ENCODE measurements at regions not wholly inside any gene's neighbourhood (a gene's known extent, or its start where the extent isn't known, plus 50 kb on each side); places are given as distances from the start of the nearest gene placed in this dataset.

GRCh38 chr10:36170943-36171501 lies 528.9 kb upstream of the FZD8 start:
- H3K9ac ChIP-seq: no peak overlapping the region
- no peak overlapping the region for H3K27ac ChIP-seq
- H3K4me1 ChIP-seq: 0 out of 20 replicates have a peak, but pooled peaks cover 0 to 5% (median 0%) of the 10 kb centered on the region in 10 experiments
- H3K27me3 ChIP-seq: no peaks in the 10 kb centered on the region
- H4K20me1 ChIP-seq: no peaks in the 10 kb centered on the region
- no peak overlapping the region for H3K4me3 ChIP-seq
- no peak overlapping the region for H3K4me2 ChIP-seq
- H3K9me3 ChIP-seq (replicated peaks in 1 of 11): no peaks in the 10 kb centered on the region
- no peak for TF ChIP-seq Cebpa-rat (IDR thresholded peaks at IDR 0.05)
- H3K36me3 ChIP-seq: no peaks in the 10 kb centered on the region

DNA sequence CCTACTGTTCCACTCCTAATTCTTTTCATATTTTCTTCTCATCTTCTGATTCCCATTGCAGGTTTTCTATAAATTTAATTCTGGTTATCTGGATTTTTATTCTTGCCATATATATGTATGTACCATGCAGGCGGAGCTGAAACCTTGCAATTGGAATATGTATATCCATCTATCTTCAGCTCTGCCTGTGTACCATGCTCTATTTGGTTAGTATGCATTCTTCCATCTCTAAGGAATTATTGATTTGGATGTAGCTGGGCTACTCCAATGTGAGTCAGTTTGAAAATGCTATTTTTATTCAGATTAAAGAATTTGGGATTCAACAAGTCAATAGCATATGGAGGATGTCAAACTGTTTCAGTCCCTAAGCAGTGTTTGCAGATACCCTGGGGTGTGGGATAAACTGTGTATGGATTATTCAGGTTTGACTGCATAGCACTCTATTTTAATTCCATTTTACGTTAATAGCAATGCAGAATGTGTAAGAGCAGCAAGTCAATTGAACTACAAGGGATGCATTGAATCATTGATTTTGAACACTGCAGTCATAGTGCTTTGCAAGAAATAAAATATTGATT lies 528.1 kb upstream of the FZD8 start:
- no peak overlapping the region for H3K4me3 ChIP-seq
- no peak overlapping the region for H3K4me2 ChIP-seq

GRCh38 chr10:36168777-36169176 lies 526.7 kb upstream of the FZD8 start:
- H3K36me3 ChIP-seq: no peaks in the 10 kb centered on the region
- no peak overlapping the region for H3K4me2 ChIP-seq
- no peaks in the 10 kb centered on the region for H3K27me3 ChIP-seq
- no peaks in the 10 kb centered on the region for H4K20me1 ChIP-seq
- H3K4me1 ChIP-seq: 0 out of 20 replicates have a peak, but pooled peaks cover 0 to 5% (median 0%) of the 10 kb centered on the region in 10 experiments
- TF ChIP-seq Cebpa-rat (IDR thresholded peaks at IDR 0.05): no peak
- H3K27ac ChIP-seq: no peak overlapping the region
- no peak overlapping the region for H3K4me3 ChIP-seq
- H3K9ac ChIP-seq: no peak overlapping the region
- no peaks in the 10 kb centered on the region for H3K9me3 ChIP-seq (replicated peaks in 1 of 11)

More for the DNA sequence above, 528.1 kb upstream of the FZD8 start:
- TF ChIP-seq Cebpa-rat (IDR thresholded peaks at IDR 0.05): no peak
- 0 out of 20 replicates have a peak, but pooled peaks cover 0 to 5% (median 0%) of the 10 kb centered on the region in 10 experiments for H3K4me1 ChIP-seq
- no peaks in the 10 kb centered on the region for H3K9me3 ChIP-seq (replicated peaks in 1 of 11)
- no peak overlapping the region for H3K9ac ChIP-seq
- no peak overlapping the region for H3K27ac ChIP-seq
- no peaks in the 10 kb centered on the region for H3K36me3 ChIP-seq
- no peaks in the 10 kb centered on the region for H3K27me3 ChIP-seq
- no peaks in the 10 kb centered on the region for H4K20me1 ChIP-seq

- H3K9ac ChIP-seq: no peak overlapping the region
- no peaks in the 10 kb centered on the region for H3K9me3 ChIP-seq (replicated peaks in 1 of 11)
- no peak overlapping the region for H3K27ac ChIP-seq
- H3K4me1 ChIP-seq: no peaks in the 10 kb centered on the region
- TF ChIP-seq Cebpa-rat (IDR thresholded peaks at IDR 0.05): no peak
- no peaks in the 10 kb centered on the region for H4K20me1 ChIP-seq
- H3K36me3 ChIP-seq: no peaks in the 10 kb centered on the region
- H3K27me3 ChIP-seq: no peaks in the 10 kb centered on the region
- no peak overlapping the region for H3K4me2 ChIP-seq
- H3K4me3 ChIP-seq: no peak overlapping the region
Observed at GRCh38 chr10:36164556-36165504, 522.7 kb upstream of the FZD8 start.

GRCh38 chr10:36163827-36164226 lies 521.7 kb upstream of the FZD8 start:
- no peaks in the 10 kb centered on the region for H4K20me1 ChIP-seq
- no peak overlapping the region for H3K27ac ChIP-seq
- TF ChIP-seq Cebpa-rat (IDR thresholded peaks at IDR 0.05): no peak
- H3K9ac ChIP-seq: no peak overlapping the region
- H3K36me3 ChIP-seq: no peaks in the 10 kb centered on the region
- no peaks in the 10 kb centered on the region for H3K27me3 ChIP-seq
- H3K4me3 ChIP-seq: no peak overlapping the region
- no peak overlapping the region for H3K4me2 ChIP-seq
- no peaks in the 10 kb centered on the region for H3K4me1 ChIP-seq
- H3K9me3 ChIP-seq (replicated peaks in 1 of 11): no peaks in the 10 kb centered on the region

GRCh38 chr10:36157486-36157885 lies 515.4 kb upstream of the FZD8 start:
- Histone ChIP-seq H3K36me3 (no peaks in the 10 kb centered on the region), H3K27ac (no peak overlapping the region), H4K20me1 (no peaks in the 10 kb centered on the region), H3K4me1 (peaks cover 0 to 7% (median 5%) of the 10 kb centered on the region in 10 experiments; a peak in 5 of 20 replicates), H3K27me3 (no peaks in the 10 kb centered on the region), H3K9ac (no peak overlapping the region), H3K9me3 (replicated peaks in 1 of 11) (no peaks in the 10 kb centered on the region), H3K4me2 (peak overlapping the region in 3 of 11 experiments; percentile 9 to 27 (median 21); a peak in 2 of 22 replicates), H3K4me3 (no peak overlapping the region)
- no peak for TF ChIP-seq Cebpa-rat (IDR thresholded peaks at IDR 0.05)

DNA sequence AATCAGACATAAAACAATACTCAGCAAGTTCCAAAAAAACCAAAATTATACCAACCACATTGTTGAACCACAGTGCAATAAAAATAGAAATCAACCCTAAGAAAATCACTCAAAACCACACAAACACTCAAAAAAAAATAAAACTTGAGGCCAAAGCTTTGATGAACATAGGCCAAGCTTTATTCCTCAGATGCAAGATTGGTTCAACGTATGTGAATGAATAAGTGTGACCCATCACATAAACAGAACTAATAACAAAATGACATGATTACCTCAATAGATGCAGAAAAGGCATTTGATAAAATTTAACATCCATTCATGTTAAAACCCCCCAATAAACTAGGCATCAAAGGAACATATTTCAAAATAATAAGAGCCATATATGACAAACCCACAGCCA lies 506.1 kb upstream of the FZD8 start:
- Histone ChIP-seq H3K4me1 (no peaks in the 10 kb centered on the region), H4K20me1 (no peaks in the 10 kb centered on the region), H3K4me2 (no peak overlapping the region), H3K9ac (no peak overlapping the region), H3K27ac (no peak overlapping the region), H3K4me3 (no peak overlapping the region), H3K27me3 (no peaks in the 10 kb centered on the region), H3K36me3 (no peaks in the 10 kb centered on the region), H3K9me3 (replicated peaks in 1 of 11) (peaks cover 0 to 10% (median 0%) of the 10 kb centered on the region in 11 experiments; a peak in 4 of 22 replicates)
- TF ChIP-seq Cebpa-rat (IDR thresholded peaks at IDR 0.05): no peak

DNA sequence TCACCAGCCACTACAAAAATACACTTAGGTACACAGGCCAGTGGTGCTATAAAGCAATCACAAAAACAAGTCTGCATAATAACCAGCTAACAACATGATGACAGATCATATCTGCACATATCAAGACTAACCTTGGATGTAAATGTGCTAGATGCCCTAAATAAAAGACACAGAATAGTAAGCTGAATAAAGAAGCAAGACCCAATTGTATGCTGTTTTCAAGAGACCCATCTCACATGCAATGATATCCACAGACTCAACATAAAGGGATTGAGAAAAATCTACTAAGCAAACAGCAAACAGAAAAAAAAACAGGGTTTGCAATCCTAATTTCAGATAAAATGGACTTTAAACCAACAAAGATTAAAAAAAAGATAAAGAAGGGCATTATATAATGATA lies 505.4 kb upstream of the FZD8 start:
- Histone ChIP-seq H3K4me2 (no peak overlapping the region), H3K9me3 (replicated peaks in 1 of 11) (peaks cover 0 to 10% (median 0%) of the 10 kb centered on the region in 11 experiments; a peak in 4 of 22 replicates), H3K36me3 (no peaks in the 10 kb centered on the region), H3K27ac (no peak overlapping the region), H3K27me3 (no peaks in the 10 kb centered on the region), H3K4me1 (no peaks in the 10 kb centered on the region), H3K9ac (no peak overlapping the region), H3K4me3 (no peak overlapping the region), H4K20me1 (no peaks in the 10 kb centered on the region)
- no peak for TF ChIP-seq Cebpa-rat (IDR thresholded peaks at IDR 0.05)

GRCh38 chr10:36141856-36142560 lies 499.9 kb upstream of the FZD8 start:
- H3K4me2 ChIP-seq: no peak overlapping the region
- no peak overlapping the region for H3K4me3 ChIP-seq
- H3K36me3 ChIP-seq: no peaks in the 10 kb centered on the region
- no peaks in the 10 kb centered on the region for H3K4me1 ChIP-seq
- no peaks in the 10 kb centered on the region for H3K9me3 ChIP-seq (replicated peaks in 1 of 11)
- no peaks in the 10 kb centered on the region for H4K20me1 ChIP-seq
- H3K27ac ChIP-seq: no peak overlapping the region
- no peaks in the 10 kb centered on the region for H3K27me3 ChIP-seq
- no peak overlapping the region for H3K9ac ChIP-seq
- TF ChIP-seq Cebpa-rat (IDR thresholded peaks at IDR 0.05): no peak

Measured in BLaER1 treated with 17β-estradiol and CSF1 and Interleukin-3, amounts not matched to agents 10 nM and 100 nM (cell line).